K562 (cell line): ENCODE measurements at regions not wholly inside any gene's neighbourhood (a gene's known extent, or its start where the extent isn't known, plus 50 kb on each side); places are given as distances from the start of the nearest gene placed in this dataset.

Experiments used
- ATAC-seq: fragments of 200-7000 bp; cut with Tn5 transposase; 3 replicates; pipeline ENCODE4 v1.9.1; 2020; ENCODE audit warnings: moderate library complexity
- BruUV-seq: library from RNA; stranded (reverse); fragments of 400-500 nt; replicated peaks from 2 replicates; lab custom pipeline; 2021; lab: Mats Ljungman, UMichigan
- CTCF ChIA-PET: fragments of 300-600 bp; formaldehyde crosslinking; extraction: SDS; loops from one replicate; lab custom pipeline; 2021; ENCODE audit warnings: low intra/inter-chr PET ratio; lab: Yijun Ruan, JAX
- POLR2A ChIA-PET: fragments of 300-600, 350-650 bp; sonication (Branson Sonifier 250); formaldehyde crosslinking; extraction: SDS; loops from one replicate; lab custom pipeline; 2021; ENCODE audit warnings: antibody characterized with exemption, inconsistent platforms; lab: Yijun Ruan, JAX
- DNase-seq, 4 experiments: peaks; one replicate each; pipeline versions ENCODE4 v3.0.0 to v3.0.0-alpha.2; 2011 to 2018; ENCODE audit warnings: low spot score in 3 of 4, mixed read lengths in 3 of 4; ENCODE audit errors: extremely low read depth in 1 of 4
- FAIRE-seq: peaks from 2 replicates; lab custom pipeline; 2011; peaks lifted over from hg19 to GRCh38; lab: Jason Lieb, UNC
- H2AFZ ChIP-seq: 2 replicates; pipeline ENCODE4 v1.6.0; 2011; ENCODE audit warnings: low read depth, low read length, control low read depth, inconsistent platforms
- H3K27ac ChIP-seq: fragments of 200-600 bp; 3 replicates; pipeline ENCODE4 v1.8.0; 2011; ENCODE audit warnings: low read depth, mild to moderate bottlenecking, control low read depth, inconsistent platforms, low read length, moderate library complexity, mixed read lengths; ENCODE audit errors: extremely low read depth
- H3K27me3 ChIP-seq, 2 experiments: fragments of 300-600 bp in 1 of 2; 2 replicates in 1 of 2; 3 replicates in 1 of 2; pipeline versions ENCODE4 v1.6.0 to v1.8.0; 2011; ENCODE audit warnings: inconsistent platforms in 2 of 2, low read length in 2 of 2, mild to moderate bottlenecking in 1 of 2, mixed read lengths in 1 of 2, moderate library complexity in 1 of 2; ENCODE audit not compliant: control insufficient read depth in 2 of 2, insufficient read depth in 2 of 2
- H3K36me3 ChIP-seq: fragments of 300-600 bp; 3 replicates; pipeline ENCODE4 v1.8.0; 2011; ENCODE audit warnings: mild to moderate bottlenecking, low read length, inconsistent platforms; ENCODE audit not compliant: control insufficient read depth, insufficient read depth
- H3K4me1 ChIP-seq, 2 experiments: fragments of 200-600 bp in 1 of 2; replicated peaks in 1 of 2; 2 replicates in 1 of 2; 3 replicates in 1 of 2; pipeline versions ENCODE4 v1.5.1 to v1.8.0; 2011; ENCODE audit warnings: inconsistent platforms in 2 of 2, low read length in 2 of 2, mild to moderate bottlenecking in 1 of 2, mixed read lengths in 1 of 2, moderate library complexity in 1 of 2; ENCODE audit not compliant: control insufficient read depth in 2 of 2, insufficient read depth in 2 of 2
- H3K4me2 ChIP-seq: 2 replicates; pipeline ENCODE4 v1.6.1; 2011; ENCODE audit warnings: low read length, control low read depth, inconsistent platforms, mixed read lengths; ENCODE audit not compliant: insufficient read depth
- H3K4me3 ChIP-seq: fragments of 200-600 bp; sonication (generic), shearing (Covaris generic); 2 replicates; pipeline ENCODE4 v1.5.1; 2016; ENCODE audit warnings: control low read depth, inconsistent platforms
- H3K79me2 ChIP-seq: fragments of 200-600 bp; 3 replicates; pipeline ENCODE4 v1.8.0; 2011; ENCODE audit warnings: low read length, inconsistent platforms; ENCODE audit not compliant: control insufficient read depth, insufficient read depth
- H3K9ac ChIP-seq, 2 experiments: 2 replicates each; pipeline versions ENCODE4 v1.6.0 to v1.6.1; 2011; ENCODE audit warnings: low read depth in 2 of 2, low read length in 2 of 2, control low read depth in 1 of 2, inconsistent platforms in 1 of 2, mild to moderate bottlenecking in 1 of 2, mixed read lengths in 1 of 2; ENCODE audit not compliant: insufficient read depth in 1 of 2
- H3K9me1 ChIP-seq: one replicate; pipeline ENCODE4 v1.6.0; 2011; ENCODE audit warnings: inconsistent platforms, mild to moderate bottlenecking, low read length, moderate library complexity; ENCODE audit not compliant: control insufficient read depth, insufficient read depth
- H3K9me3 ChIP-seq: replicated peaks from 2 replicates; pipeline ENCODE4 v1.5.1; 2011; ENCODE audit warnings: low read depth, low read length, inconsistent platforms; ENCODE audit not compliant: control insufficient read depth, insufficient read depth
- H4K20me1 ChIP-seq: replicated peaks from 2 replicates; pipeline ENCODE4 v1.6.1; 2011; ENCODE audit warnings: low read length, inconsistent platforms, mixed read lengths; ENCODE audit not compliant: control insufficient read depth, insufficient read depth
- C11orf30 ChIP-seq: fragments of 450-650 bp; IDR thresholded peaks from 2 replicates; pipeline ENCODE4 v1.6.1; 2016; ENCODE audit warnings: low read depth, mild to moderate bottlenecking
- FOS ChIP-seq: IDR thresholded peaks from 3 replicates; pipeline ENCODE4 v1.6.1; 2011; ENCODE audit not compliant: insufficient read length; ENCODE audit errors: extremely low read depth
- HMGN3 ChIP-seq: IDR thresholded peaks from 2 replicates; pipeline ENCODE4 v1.6.1; 2011; ENCODE audit warnings: borderline replicate concordance, low read depth, mild to moderate bottlenecking, mixed read lengths, low read length; ENCODE audit not compliant: insufficient read length; ENCODE audit errors: extremely low read depth
- L3MBTL2 ChIP-seq: fragments of 450-650 bp; IDR thresholded peaks from 2 replicates; pipeline ENCODE4 v1.6.1; 2016; ENCODE audit warnings: mild to moderate bottlenecking, moderate library complexity
- NCOA4 ChIP-seq: fragments of 450-650 bp; IDR thresholded peaks from 2 replicates; pipeline ENCODE4 v1.6.1; 2018; ENCODE audit warnings: mild to moderate bottlenecking; ENCODE audit not compliant: partially characterized antibody
- PHF20 ChIP-seq: fragments of 450-650 bp; IDR thresholded peaks from 2 replicates; pipeline ENCODE4 v1.6.1; 2018; ENCODE audit not compliant: partially characterized antibody
- RFX1 ChIP-seq: fragments of 450-650 bp; IDR thresholded peaks from 2 replicates; pipeline ENCODE4 v1.6.1; 2016; ENCODE audit warnings: mild to moderate bottlenecking, moderate library complexity
- TBP ChIP-seq: optimal IDR thresholded peaks from 2 replicates; pipeline ENCODE3; 2011; ENCODE audit warnings: low read depth, low read length, improper control_type of control experiment
- ZBTB17 ChIP-seq: fragments of 450-650 bp; formaldehyde crosslinking; IDR thresholded peaks from 2 replicates; pipeline ENCODE4 v1.4.0; 2020; ENCODE audit warnings: mild to moderate bottlenecking
- ZNF551 ChIP-seq: fragments of 250-450 bp; sonication (Bioruptor Pico); IDR thresholded peaks from 2 replicates; pipeline ENCODE4 v1.5.0; 2021; ENCODE audit warnings: mild to moderate bottlenecking, moderate library complexity
- ZNF584 ChIP-seq: fragments of 200-800 bp; sonication (Bioruptor generic); IDR thresholded peaks from 2 replicates; pipeline ENCODE4 v1.6.1; 2016; ENCODE audit warnings: low read depth, mild to moderate bottlenecking, missing genetic modification characterization, missing compliant biosample characterization
- ZNF668 ChIP-seq: fragments of 250-450 bp; sonication (Bioruptor Pico); IDR thresholded peaks from 2 replicates; pipeline ENCODE4 v1.8.0; 2022; ENCODE audit warnings: mild to moderate bottlenecking, inconsistent platforms
- ZNF75A ChIP-seq: fragments of 450-650 bp; formaldehyde crosslinking; IDR thresholded peaks from 2 replicates; pipeline ENCODE4 v1.4.0; 2020; ENCODE audit warnings: mild to moderate bottlenecking
- ZSCAN32 ChIP-seq: fragments of 450-650 bp; formaldehyde crosslinking; IDR thresholded peaks from 2 replicates; pipeline ENCODE4 v1.4.0; 2020; ENCODE audit warnings: mild to moderate bottlenecking, moderate library complexity
- WGBS: fragments of 100-300 bp; shearing (Covaris generic); methylation state at CpG from one replicate; pipeline ENCODE4 v1.1.6; 2016; ENCODE audit warnings: low coverage, mixed read lengths; ENCODE audit not compliant: insufficient coverage; ENCODE audit errors: missing lambda C conversion rate; 5-methylcytosine and 5-hydroxymethylcytosine counted together
- in situ Hi-C: fragments of 300-500 bp; cut with MboI; formaldehyde crosslinking; loops from 4 replicates; pipeline ENCODE4 v1.15.0; 2018; ENCODE audit warnings: inconsistent platforms, mixed read lengths
- intact Hi-C: fragments of 100-400 bp; cut with micrococcal nuclease; formaldehyde crosslinking; loops from 2 replicates; pipeline ENCODE4 v1.14.2; 2022
- TF ChIP-seq, protein P1 (sequence below): fragments of 250-450 bp; sonication (Bioruptor Pico); IDR thresholded peaks from 2 replicates; pipeline ENCODE4 v1.8.0; 2021; ENCODE audit warnings: moderate library complexity, mild to moderate bottlenecking, inconsistent platforms
- TF ChIP-seq, protein P2 (sequence below), 2 experiments: fragments of 250-450 bp in 1 of 2; fragments of 450-650 bp in 1 of 2; sonication (Bioruptor Pico) in 1 of 2; IDR thresholded peaks; 2 replicates each; pipeline versions ENCODE4 v1.6.1 to v1.8.0; 2016 to 2021; ENCODE audit warnings: mild to moderate bottlenecking in 2 of 2, moderate library complexity in 2 of 2, missing compliant biosample characterization in 1 of 2, missing genetic modification characterization in 1 of 2
- TF ChIP-seq, protein P3 (sequence below): IDR thresholded peaks from 2 replicates; pipeline ENCODE4 v1.6.1; 2012; ENCODE audit warnings: low read depth, low read length, improper control_type of control experiment, borderline replicate concordance

DNA sequence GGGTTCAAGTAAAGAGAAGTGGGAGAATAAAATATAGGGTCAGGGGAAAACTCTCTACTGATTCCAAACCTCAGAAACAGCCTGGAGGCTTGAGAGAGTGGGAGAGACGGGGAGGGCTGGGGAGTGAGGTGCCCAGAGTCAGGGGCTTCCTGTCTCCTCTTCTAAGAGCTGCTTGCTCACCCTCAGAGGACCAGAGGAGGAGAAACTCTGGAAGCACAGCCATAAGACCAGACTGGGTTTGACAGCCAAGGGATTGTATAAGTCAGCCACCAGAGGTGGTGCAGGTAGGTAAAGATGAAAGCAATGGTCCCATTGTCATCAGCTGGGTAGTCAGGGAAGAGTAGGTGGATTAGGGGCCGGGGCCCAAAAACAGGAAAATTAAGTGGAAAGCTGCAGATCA, 259.4 kb downstream of the TNS1 start:
- peaks cover 0 to 17% of the 10 kb centered on the region in 2 experiments; a peak in 2 of 5 replicates for H3K27me3 ChIP-seq
- intact Hi-C loops, result no loop called here
- no peak overlapping the region for H3K9ac ChIP-seq
- H3K27ac ChIP-seq, result no peak overlapping the region
- H3K4me1 ChIP-seq, result no peaks in the 10 kb centered on the region
- ATAC-seq (no peak), DNase-seq (no peak), FAIRE-seq (no peak)
- no peaks in the 10 kb centered on the region for H3K9me1 ChIP-seq
- 0% methylated on average over 2 of the region's 2 CpGs for WGBS
- TF ChIP-seq ZNF75A (CRISPR knock-in tag) (no peak), RFX1 (no peak), TBP (no peak), FOS (no peak), NCOA4 (no peak), C11orf30 (no peak), ZNF551 (CRISPR knock-in tag) (no peak), ZSCAN32 (no peak), ZBTB17 (CRISPR knock-in tag) (no peak), PHF20 (no peak), HMGN3 (no peak), ZNF668 (no peak), ZNF584 (CRISPR knock-in tag) (no peak), L3MBTL2 (no peak)
- TF ChIP-seq, protein P1, sequence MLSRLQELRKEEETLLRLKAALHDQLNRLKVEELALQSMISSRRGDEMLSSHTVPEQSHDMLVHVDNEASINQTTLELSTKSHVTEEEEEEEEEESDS, result no peak
- TF ChIP-seq, protein P2, sequence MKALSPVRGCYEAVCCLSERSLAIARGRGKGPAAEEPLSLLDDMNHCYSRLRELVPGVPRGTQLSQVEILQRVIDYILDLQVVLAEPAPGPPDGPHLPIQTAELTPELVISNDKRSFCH (CRISPR knock-in tag; IDR thresholded peaks at IDR 0.05), result no peak
- TF ChIP-seq, protein P2 (tag; IDR thresholded peaks at IDR 0.05), result no peak
- TF ChIP-seq, protein P3, sequence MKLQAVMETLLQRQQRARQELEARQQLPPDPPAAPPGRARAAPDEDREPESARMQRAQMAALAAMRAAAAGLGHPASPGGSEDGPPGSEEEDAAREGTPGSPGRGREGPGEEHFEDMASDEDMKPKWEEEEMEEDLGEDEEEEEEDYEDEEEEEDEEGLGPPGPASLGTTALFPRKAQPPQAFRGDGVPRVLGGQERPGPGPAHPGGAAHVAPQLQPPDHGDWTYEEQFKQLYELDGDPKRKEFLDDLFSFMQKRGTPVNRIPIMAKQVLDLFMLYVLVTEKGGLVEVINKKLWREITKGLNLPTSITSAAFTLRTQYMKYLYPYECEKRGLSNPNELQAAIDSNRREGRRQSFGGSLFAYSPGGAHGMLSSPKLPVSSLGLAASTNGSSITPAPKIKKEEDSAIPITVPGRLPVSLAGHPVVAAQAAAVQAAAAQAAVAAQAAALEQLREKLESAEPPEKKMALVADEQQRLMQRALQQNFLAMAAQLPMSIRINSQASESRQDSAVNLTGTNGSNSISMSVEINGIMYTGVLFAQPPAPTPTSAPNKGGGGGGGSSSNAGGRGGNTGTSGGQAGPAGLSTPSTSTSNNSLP, result no peak
- H3K79me2 ChIP-seq, result no peaks in the 10 kb centered on the region
- in situ Hi-C loops, result no loop called here
- BruUV-seq, result no TSS peak
- H4K20me1 ChIP-seq, result no peaks in the 10 kb centered on the region
- H3K4me3 ChIP-seq, result no peak overlapping the region
- no peaks in the 10 kb centered on the region for H3K9me3 ChIP-seq
- CTCF ChIA-PET, result no interaction called here
- POLR2A ChIA-PET, result no interaction called here
- no peak overlapping the region for H2AFZ ChIP-seq
- no peaks in the 10 kb centered on the region for H3K36me3 ChIP-seq
- H3K4me2 ChIP-seq, result no peak overlapping the region
